ENCODE measurements at regions not wholly inside any gene's neighbourhood (a gene's known extent, or its start where the extent isn't known, plus 50 kb on each side); places are given as distances from the start of the nearest gene placed in this dataset.

- TF ChIP-seq CTCF (IDR thresholded peaks at IDR 0.05; ENCODE audit: extremely low read depth in 1 of 2, insufficient read depth in 1 of 2, low read depth in 1 of 2, low read length in 2 of 2) (no peak), EZH2 (IDR thresholded peaks at IDR 0.05; ENCODE audit: borderline replicate concordance, low read depth, low read length, severe bottlenecking) (no peak), POLR2AphosphoS5 (IDR thresholded peaks at IDR 0.05; ENCODE audit: insufficient read depth, low read depth, low read length) (no peak), POLR2A (IDR thresholded peaks at IDR 0.05; ENCODE audit: low read depth, low read length) (no peak), MYC (IDR thresholded peaks at IDR 0.05; ENCODE audit: low read depth, low read length) (no peak), GATA2 (IDR thresholded peaks at IDR 0.05; ENCODE audit: insufficient read depth, insufficient read length, low read depth, low read length) (no peak)
Measured at GRCh38 chr5:17405976-17406375, 92.1 kb upstream of the TAF11L2 start.
